Liver (tissue), 8 donors: ENCODE measurements at regions not wholly inside any gene's neighbourhood (a gene's known extent, or its start where the extent isn't known, plus 50 kb on each side); places are given as distances from the start of the nearest gene placed in this dataset.

ENCODE experiments used
- DNase-seq: peaks from one replicate; pipeline ENCODE4 v3.0.0-alpha.2; 2017; ENCODE audit warnings: low spot score
- H3K27ac ChIP-seq, 2 donors: one replicate each; pipeline ENCODE4 v1.7.0; 2013; ENCODE audit warnings: inconsistent platforms in 2 of 2, low read length in 2 of 2, control low read depth in 1 of 2, low read depth in 1 of 2, mild to moderate bottlenecking in 1 of 2
- H3K27me3 ChIP-seq, 4 donors: one replicate each; pipeline versions ENCODE4 v1.6.1 to v1.7.0; 2013; ENCODE audit warnings: low read length in 3 of 4, inconsistent platforms in 1 of 4, mild to moderate bottlenecking in 1 of 4, moderate library complexity in 1 of 4; ENCODE audit not compliant: control insufficient read depth in 4 of 4, insufficient read depth in 4 of 4
- H3K36me3 ChIP-seq, 4 donors: one replicate each; pipeline versions ENCODE4 v1.6.1 to v1.7.0; 2013; ENCODE audit warnings: low read length in 3 of 4, mild to moderate bottlenecking in 3 of 4, low read depth in 1 of 4, moderate library complexity in 1 of 4; ENCODE audit not compliant: control insufficient read depth in 4 of 4, insufficient read depth in 3 of 4
- H3K4me1 ChIP-seq, 4 donors: one replicate each; pipeline versions ENCODE4 v1.6.1 to v1.7.0; 2013; ENCODE audit warnings: low read length in 3 of 4, mild to moderate bottlenecking in 3 of 4, moderate library complexity in 1 of 4; ENCODE audit not compliant: control insufficient read depth in 4 of 4, insufficient read depth in 4 of 4
- H3K4me3 ChIP-seq, 3 donors: one replicate each; pipeline versions ENCODE4 v1.6.1 to v1.7.0; 2013; ENCODE audit warnings: low read length in 3 of 3, control low read depth in 1 of 3, low read depth in 1 of 3, mild to moderate bottlenecking in 1 of 3
- H3K9ac ChIP-seq, 2 donors: one replicate each; pipeline ENCODE4 v1.7.0; 2013; ENCODE audit warnings: low read length in 2 of 2, mild to moderate bottlenecking in 2 of 2, moderate library complexity in 2 of 2, control low read depth in 1 of 2, low read depth in 1 of 2
- H3K9me3 ChIP-seq, 4 donors: one replicate each; pipeline versions ENCODE4 v1.6.1 to v1.7.0; 2013; ENCODE audit warnings: low read length in 3 of 4; ENCODE audit not compliant: control insufficient read depth in 4 of 4
- FOXA1 ChIP-seq: IDR thresholded peaks from 2 replicates; pipeline ENCODE4 v1.6.1; 2016; ENCODE audit warnings: antibody characterized with exemption
- GABPA ChIP-seq, 2 donors: IDR thresholded peaks in 1 of 2; conservative IDR thresholded peaks in 1 of 2; 2 replicates each; pipeline ENCODE4 v1.6.1; 2016; ENCODE audit warnings: antibody characterized with exemption in 2 of 2, mild to moderate bottlenecking in 1 of 2, moderate library complexity in 1 of 2
- HNF4G ChIP-seq: IDR thresholded peaks from 2 replicates; pipeline ENCODE4 v1.6.1; 2016; ENCODE audit warnings: antibody characterized with exemption
- JUND ChIP-seq, 2 donors: IDR thresholded peaks; 2 replicates each; pipeline ENCODE4 v1.6.1; 2016; ENCODE audit warnings: antibody characterized with exemption in 2 of 2
- RAD21 ChIP-seq, 2 donors: IDR thresholded peaks; 2 replicates each; pipeline ENCODE4 v1.6.1; 2016; ENCODE audit warnings: antibody characterized with exemption in 2 of 2, mild to moderate bottlenecking in 2 of 2
- RXRA ChIP-seq, 2 donors: IDR thresholded peaks; 2 replicates each; pipeline ENCODE4 v1.6.1; 2017 to 2018; ENCODE audit warnings: antibody characterized with exemption in 2 of 2, mild to moderate bottlenecking in 1 of 2
- TAF1 ChIP-seq: conservative IDR thresholded peaks from 2 replicates; pipeline ENCODE4 v1.6.1; 2016; ENCODE audit warnings: antibody characterized with exemption, mild to moderate bottlenecking
- YY1 ChIP-seq: IDR thresholded peaks from 2 replicates; pipeline ENCODE4 v1.6.1; 2016; ENCODE audit warnings: antibody characterized with exemption, mild to moderate bottlenecking
- ZBTB33 ChIP-seq: IDR thresholded peaks from 2 replicates; pipeline ENCODE4 v1.6.1; 2016; ENCODE audit warnings: antibody characterized with exemption
- WGBS: extraction: QIAGEN DNeasy Blood & Tissue Kit; methylation state at CpG from one replicate; pipeline ENCODE4 v1.1.7; 2013; 5-methylcytosine and 5-hydroxymethylcytosine counted together
- TF ChIP-seq, protein P1 (sequence below): IDR thresholded peaks from 2 replicates; pipeline ENCODE4 v1.6.1; 2016; ENCODE audit warnings: antibody characterized with exemption
- TF ChIP-seq, protein P2 (sequence below): IDR thresholded peaks from 2 replicates; pipeline ENCODE4 v1.6.1; 2016; ENCODE audit warnings: antibody characterized with exemption
- TF ChIP-seq, protein P3 (sequence below): IDR thresholded peaks from 2 replicates; pipeline ENCODE4 v1.6.1; 2016; ENCODE audit warnings: antibody characterized with exemption, mild to moderate bottlenecking
- TF ChIP-seq, protein P4 (sequence below): fragments of 150-350 bp; IDR thresholded peaks from 2 replicates; pipeline ENCODE4 v1.5.1; 2017; ENCODE audit warnings: improper control_type of control experiment, low read depth, low read length; ENCODE audit not compliant: missing input control
- donor health status: healthy.
- donor health status: healthy.
- donor health status: healthy.
- donor health status: healthy.
- donor health status: healthy.

GRCh38 chr5:20604992-20605391 lies 617.0 kb upstream of the CDH18 start:
- Histone ChIP-seq H3K27ac (no peak overlapping the region), H3K9ac (no peak overlapping the region), H3K9me3 (no peaks in the 10 kb centered on the region), H3K4me3 (no peak overlapping the region), H3K36me3 (no peaks in the 10 kb centered on the region), H3K4me1 (no peaks in the 10 kb centered on the region), H3K27me3 (peaks cover 0 to 4% (median 0%) of the 10 kb centered on the region in 4 donors)
- 79% methylated on average over 8 of the region's 8 CpGs for WGBS
- no peak for TF ChIP-seq FOXA1
- TF ChIP-seq, protein P1, sequence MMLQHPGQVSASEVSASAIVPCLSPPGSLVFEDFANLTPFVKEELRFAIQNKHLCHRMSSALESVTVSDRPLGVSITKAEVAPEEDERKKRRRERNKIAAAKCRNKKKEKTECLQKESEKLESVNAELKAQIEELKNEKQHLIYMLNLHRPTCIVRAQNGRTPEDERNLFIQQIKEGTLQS = no peak
- TF ChIP-seq HNF4G = no peak
- TF ChIP-seq ZBTB33 = no peak
- TF ChIP-seq JUND (IDR thresholded peaks at IDR 0.05) = no peak
- no peak for DNase-seq

GRCh38 chr5:20601678-20602100 lies 613.7 kb upstream of the CDH18 start:
- Histone ChIP-seq H3K4me1 (no peaks in the 10 kb centered on the region), H3K4me3 (no peak overlapping the region), H3K9ac (no peak overlapping the region), H3K27me3 (peaks cover 0 to 4% (median 0%) of the 10 kb centered on the region in 4 donors), H3K9me3 (no peaks in the 10 kb centered on the region), H3K27ac (no peak overlapping the region), H3K36me3 (no peaks in the 10 kb centered on the region)
- WGBS = 76% methylated on average over 4 of the region's 4 CpGs
- no peak for DNase-seq
- TF ChIP-seq, protein P1 = no peak
- TF ChIP-seq, protein P2, sequence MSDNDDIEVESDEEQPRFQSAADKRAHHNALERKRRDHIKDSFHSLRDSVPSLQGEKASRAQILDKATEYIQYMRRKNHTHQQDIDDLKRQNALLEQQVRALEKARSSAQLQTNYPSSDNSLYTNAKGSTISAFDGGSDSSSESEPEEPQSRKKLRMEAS = no peak
- no peak for TF ChIP-seq RAD21 (IDR thresholded peaks at IDR 0.05)
- TF ChIP-seq, protein P3, sequence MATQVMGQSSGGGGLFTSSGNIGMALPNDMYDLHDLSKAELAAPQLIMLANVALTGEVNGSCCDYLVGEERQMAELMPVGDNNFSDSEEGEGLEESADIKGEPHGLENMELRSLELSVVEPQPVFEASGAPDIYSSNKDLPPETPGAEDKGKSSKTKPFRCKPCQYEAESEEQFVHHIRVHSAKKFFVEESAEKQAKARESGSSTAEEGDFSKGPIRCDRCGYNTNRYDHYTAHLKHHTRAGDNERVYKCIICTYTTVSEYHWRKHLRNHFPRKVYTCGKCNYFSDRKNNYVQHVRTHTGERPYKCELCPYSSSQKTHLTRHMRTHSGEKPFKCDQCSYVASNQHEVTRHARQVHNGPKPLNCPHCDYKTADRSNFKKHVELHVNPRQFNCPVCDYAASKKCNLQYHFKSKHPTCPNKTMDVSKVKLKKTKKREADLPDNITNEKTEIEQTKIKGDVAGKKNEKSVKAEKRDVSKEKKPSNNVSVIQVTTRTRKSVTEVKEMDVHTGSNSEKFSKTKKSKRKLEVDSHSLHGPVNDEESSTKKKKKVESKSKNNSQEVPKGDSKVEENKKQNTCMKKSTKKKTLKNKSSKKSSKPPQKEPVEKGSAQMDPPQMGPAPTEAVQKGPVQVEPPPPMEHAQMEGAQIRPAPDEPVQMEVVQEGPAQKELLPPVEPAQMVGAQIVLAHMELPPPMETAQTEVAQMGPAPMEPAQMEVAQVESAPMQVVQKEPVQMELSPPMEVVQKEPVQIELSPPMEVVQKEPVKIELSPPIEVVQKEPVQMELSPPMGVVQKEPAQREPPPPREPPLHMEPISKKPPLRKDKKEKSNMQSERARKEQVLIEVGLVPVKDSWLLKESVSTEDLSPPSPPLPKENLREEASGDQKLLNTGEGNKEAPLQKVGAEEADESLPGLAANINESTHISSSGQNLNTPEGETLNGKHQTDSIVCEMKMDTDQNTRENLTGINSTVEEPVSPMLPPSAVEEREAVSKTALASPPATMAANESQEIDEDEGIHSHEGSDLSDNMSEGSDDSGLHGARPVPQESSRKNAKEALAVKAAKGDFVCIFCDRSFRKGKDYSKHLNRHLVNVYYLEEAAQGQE = no peak
- no peak for TF ChIP-seq TAF1
- TF ChIP-seq RXRA (IDR thresholded peaks at IDR 0.05) = no peak
- no peak for TF ChIP-seq FOXA1
- TF ChIP-seq YY1 = no peak
- TF ChIP-seq, protein P4, sequence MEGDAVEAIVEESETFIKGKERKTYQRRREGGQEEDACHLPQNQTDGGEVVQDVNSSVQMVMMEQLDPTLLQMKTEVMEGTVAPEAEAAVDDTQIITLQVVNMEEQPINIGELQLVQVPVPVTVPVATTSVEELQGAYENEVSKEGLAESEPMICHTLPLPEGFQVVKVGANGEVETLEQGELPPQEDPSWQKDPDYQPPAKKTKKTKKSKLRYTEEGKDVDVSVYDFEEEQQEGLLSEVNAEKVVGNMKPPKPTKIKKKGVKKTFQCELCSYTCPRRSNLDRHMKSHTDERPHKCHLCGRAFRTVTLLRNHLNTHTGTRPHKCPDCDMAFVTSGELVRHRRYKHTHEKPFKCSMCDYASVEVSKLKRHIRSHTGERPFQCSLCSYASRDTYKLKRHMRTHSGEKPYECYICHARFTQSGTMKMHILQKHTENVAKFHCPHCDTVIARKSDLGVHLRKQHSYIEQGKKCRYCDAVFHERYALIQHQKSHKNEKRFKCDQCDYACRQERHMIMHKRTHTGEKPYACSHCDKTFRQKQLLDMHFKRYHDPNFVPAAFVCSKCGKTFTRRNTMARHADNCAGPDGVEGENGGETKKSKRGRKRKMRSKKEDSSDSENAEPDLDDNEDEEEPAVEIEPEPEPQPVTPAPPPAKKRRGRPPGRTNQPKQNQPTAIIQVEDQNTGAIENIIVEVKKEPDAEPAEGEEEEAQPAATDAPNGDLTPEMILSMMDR = no peak
- TF ChIP-seq ZBTB33 = no peak
- no peak for TF ChIP-seq GABPA (IDR thresholded peaks at IDR 0.05 in 1 of 2, conservative IDR thresholded peaks at IDR 0.05 in 1 of 2)
